ENCODE measurements at regions not wholly inside any gene's neighbourhood (a gene's known extent, or its start where the extent isn't known, plus 50 kb on each side); places are given as distances from the start of the nearest gene placed in this dataset.

DNA sequence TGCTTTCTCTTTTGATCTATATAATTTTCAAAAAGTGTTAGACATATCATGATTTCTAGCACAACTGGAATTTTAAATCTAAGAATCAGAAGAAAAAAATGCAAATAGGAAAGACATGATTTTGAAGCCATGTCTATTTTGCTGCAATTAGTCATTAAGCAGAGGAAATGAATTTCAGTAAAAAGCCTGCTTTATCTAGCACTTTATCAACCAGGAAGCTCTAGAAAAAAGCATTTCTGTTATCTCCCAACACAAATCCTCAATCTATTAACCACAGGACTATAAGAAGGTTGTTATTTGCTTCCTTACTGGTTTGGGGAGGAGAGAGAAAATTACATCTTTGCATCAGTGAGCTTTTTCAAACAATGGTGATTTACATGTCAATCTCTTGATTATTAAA, 716.7 kb downstream of the DIAPH3 start:
- TF ChIP-seq, protein P1, sequence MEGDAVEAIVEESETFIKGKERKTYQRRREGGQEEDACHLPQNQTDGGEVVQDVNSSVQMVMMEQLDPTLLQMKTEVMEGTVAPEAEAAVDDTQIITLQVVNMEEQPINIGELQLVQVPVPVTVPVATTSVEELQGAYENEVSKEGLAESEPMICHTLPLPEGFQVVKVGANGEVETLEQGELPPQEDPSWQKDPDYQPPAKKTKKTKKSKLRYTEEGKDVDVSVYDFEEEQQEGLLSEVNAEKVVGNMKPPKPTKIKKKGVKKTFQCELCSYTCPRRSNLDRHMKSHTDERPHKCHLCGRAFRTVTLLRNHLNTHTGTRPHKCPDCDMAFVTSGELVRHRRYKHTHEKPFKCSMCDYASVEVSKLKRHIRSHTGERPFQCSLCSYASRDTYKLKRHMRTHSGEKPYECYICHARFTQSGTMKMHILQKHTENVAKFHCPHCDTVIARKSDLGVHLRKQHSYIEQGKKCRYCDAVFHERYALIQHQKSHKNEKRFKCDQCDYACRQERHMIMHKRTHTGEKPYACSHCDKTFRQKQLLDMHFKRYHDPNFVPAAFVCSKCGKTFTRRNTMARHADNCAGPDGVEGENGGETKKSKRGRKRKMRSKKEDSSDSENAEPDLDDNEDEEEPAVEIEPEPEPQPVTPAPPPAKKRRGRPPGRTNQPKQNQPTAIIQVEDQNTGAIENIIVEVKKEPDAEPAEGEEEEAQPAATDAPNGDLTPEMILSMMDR (conservative IDR thresholded peaks at IDR 0.05; ENCODE audit: low read depth, low read length), result no peak
- TF ChIP-seq EZH2 (IDR thresholded peaks at IDR 0.05; ENCODE audit: borderline replicate concordance, low read depth, low read length, poor library complexity, severe bottlenecking), result no peak

All from A673 (cell line).